TTC549 (cell line): ENCODE measurements at regions not wholly inside any gene's neighbourhood (a gene's known extent, or its start where the extent isn't known, plus 50 kb on each side); places are given as distances from the start of the nearest gene placed in this dataset.
"Not testable (repeated sequence)": the region's sequence is repeated elsewhere in the genome, so short reads cannot be mapped to it uniquely, and the experiment has no call there.

Experiments used
- FAIRE-seq: peaks from 2 replicates; lab custom pipeline; 2012; peaks lifted over from hg19 to GRCh38; lab: Jason Lieb, UNC

DNA sequence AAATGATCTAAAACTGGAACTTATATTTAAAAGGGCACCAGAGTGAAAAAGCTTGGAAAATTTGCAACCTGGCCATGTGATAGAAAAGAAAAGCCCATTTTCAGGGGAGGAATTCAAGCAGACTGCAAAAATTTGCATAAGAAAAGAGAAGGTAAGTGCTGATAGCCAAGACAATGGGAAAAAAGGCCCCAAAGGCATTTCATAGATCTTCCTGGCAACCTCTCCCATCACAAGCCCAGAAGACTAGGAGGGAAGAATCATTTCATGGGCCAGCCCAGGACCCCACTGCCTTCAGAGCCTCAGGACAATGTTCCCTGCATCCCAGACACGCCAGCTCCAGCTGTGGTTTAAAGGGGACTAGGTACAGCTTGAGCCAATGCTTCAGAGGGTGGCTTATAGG is 887.3 kb upstream of the DIAPH2 start:
- no peak for FAIRE-seq

DNA sequence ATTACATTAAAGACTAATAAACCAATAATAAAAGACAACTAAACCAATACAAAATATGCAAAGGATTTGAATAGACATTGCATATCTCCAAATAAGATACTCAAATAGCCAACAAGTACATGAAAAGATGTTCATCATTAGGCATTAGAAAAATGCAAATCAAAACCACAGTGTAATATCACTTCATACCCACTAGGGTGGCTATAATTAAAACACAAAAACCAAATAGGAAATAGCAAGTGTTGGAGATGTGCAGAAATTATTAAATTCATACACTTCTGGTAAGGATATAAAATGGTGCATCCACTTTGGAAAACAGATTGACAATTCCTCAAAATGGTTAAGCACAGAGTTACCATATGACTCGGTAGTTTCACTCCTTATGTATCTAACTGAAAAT is 860.8 kb upstream of the DIAPH2 start:
- no peak for FAIRE-seq

DNA sequence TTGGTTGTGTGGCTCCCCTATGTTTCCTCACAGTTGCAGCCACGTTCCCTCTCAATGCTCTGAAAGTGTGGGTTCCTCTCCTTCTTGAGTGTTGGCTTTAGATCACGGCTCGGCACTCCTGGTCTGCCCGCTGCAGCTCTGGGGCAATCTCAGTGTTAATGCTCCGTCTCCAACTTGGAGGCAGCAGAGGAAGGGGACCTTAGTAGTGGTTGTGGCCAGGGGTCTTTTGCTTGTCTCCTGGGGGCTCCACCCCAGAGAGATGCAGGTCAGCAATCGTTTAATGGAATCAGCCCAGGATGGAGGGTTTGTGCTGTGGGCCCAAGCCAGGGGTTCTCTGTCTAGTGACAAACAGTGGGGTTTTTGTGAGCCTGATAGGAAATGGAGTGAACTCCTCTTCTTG is 849.4 kb upstream of the DIAPH2 start:
- FAIRE-seq: no peak

DNA sequence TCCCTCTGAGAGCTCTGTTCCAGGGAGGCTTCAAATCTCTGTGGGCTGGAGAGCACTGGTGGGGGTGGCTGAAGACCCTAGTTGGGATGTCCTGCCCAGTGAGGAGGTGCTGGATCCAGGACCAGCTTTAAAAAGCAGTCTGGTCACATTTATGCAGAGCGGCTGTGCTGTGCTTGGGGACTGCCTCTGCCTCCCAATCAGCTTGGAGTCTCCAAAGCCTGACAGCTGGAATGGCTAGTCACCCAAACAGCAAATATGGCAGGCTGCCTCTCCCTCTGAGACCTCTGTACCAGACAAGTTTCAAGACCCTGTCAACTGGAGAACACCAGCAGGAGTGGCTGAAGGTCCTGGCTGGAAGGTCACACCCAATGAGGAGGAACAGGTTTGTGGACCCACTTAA is 848.1 kb upstream of the DIAPH2 start:
- FAIRE-seq: no peak

DNA sequence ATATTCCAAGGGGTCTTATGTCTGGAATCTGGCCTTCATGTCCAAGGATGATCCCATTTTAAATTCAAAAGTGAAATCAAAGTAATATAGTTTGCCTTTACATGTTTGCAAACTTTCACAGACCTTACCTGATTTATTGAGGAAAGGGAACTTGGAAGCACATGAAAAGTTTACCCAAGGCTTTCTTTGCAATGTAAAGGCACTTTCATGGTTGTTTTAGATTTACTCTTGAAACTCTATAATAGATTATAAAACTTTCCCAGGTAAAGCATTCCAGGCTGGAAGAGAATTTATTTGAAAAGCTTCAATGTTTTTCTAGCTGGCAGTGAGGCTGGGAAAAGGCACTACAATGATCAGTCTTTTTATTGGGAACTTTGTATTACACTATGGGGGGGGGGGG is 842.8 kb upstream of the DIAPH2 start:
- FAIRE-seq: no peak

DNA sequence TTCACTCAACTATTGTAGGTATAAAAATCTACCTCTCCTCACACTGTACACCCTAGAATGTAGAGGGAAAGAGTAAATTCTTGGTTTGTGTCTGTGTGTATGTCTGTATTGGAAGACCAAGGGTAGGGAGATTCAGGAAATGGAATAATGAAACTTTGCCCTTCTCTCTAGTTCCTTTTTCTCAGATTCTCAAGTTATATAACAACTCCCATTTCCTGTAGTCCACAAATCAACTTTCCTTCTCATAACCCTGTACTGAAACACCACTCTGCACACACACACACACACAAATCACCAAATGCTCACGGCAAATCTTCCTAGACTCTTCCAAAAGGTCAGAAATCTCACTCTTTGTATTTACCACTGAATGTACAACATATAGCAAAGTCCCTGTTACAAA is 824.5 kb upstream of the DIAPH2 start:
- FAIRE-seq: no peak

DNA sequence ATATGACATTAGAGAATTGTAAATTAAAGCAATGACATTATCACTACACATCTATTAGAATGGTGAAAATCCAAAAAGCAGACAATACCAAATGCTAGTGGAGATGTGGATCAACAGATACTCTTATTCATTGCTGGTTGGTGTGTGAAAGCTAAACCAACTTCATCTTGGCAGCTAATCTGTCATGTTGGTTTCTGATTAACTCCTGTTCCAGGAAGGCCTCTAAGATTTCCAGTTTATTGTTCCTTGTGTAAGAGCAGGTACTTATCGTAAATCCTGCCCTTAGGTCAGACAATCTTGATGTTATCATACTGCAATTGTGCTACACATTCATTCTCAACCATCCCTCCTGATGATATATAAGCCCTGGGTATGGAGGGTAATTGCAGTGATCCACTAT is 809.0 kb upstream of the DIAPH2 start:
- no peak for FAIRE-seq

DNA sequence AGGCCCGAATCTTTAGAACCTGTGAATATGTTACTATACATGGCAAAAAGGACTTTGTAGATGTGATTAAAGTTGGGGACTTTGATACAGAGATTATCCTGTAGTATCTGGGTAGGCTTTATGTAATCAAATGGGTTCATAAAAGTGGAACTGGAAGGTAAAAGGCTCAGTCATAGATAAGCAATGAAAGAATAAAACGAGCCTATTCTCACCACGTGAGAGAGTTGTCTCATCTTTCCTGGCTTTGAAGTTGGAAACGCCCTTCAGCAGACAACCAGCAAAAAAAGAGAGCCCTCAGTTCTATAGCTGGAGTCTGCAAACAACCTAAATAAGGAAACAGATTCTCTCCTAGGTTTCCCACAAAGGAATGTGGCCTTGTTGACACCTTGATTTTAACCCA is 805.8 kb upstream of the DIAPH2 start:
- FAIRE-seq: no peak

DNA sequence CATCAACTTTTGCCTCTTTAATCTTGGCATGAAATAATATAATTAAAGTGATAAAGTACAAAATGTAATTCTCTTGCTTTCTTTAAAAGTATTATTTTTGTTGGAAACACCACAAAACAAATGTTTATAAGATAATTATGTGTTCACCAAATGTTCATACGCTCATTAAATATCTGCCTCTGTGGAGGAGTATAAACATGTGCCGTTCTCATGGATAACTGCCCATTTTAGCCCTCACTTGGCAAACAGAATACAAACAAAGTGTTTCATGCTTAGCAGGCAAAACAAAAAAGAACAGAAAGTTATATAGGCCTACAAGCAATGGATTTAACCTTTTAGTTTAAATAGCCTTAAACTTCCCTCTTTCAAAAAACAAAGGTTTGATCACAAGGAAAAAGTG is 800.5 kb upstream of the DIAPH2 start:
- FAIRE-seq: no peak

DNA sequence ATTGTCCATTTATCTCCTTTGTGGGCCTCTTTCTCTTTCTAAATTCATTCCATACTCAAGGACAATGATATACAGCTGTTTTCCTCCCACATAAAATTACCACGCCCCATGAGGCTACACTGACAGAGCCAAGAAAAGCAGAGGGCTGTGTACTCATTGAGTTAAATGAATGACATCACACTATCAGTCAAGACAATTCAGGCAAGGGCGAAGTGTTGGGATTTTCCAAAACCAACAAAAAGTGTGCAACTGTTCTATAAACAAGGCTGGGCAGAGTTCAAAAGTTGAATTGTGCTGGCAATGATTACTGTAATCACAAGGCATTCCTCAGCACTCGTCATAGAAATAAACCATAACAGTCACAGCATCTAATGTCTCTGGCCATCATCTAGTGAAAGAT is 799.6 kb upstream of the DIAPH2 start:
- FAIRE-seq: no peak

DNA sequence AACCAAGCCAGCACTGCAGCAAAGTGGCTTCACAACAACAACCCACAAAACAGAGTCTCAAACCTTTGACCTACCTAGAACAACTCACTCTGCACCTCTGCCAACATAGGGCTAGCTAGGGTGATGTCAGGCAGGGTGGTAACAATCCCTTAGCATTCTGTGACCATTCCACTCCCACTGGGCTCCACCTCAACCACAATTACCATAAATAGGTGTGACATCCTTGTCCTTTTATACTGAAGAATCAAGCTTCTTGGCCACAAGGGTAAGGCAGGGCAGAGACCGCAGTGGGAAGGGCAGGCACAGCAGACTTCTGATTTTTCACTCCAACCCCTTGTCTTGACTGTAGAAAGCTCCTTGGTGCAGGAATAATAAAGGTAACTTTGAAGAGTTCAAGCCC is 795.4 kb upstream of the DIAPH2 start:
- FAIRE-seq: no peak

DNA sequence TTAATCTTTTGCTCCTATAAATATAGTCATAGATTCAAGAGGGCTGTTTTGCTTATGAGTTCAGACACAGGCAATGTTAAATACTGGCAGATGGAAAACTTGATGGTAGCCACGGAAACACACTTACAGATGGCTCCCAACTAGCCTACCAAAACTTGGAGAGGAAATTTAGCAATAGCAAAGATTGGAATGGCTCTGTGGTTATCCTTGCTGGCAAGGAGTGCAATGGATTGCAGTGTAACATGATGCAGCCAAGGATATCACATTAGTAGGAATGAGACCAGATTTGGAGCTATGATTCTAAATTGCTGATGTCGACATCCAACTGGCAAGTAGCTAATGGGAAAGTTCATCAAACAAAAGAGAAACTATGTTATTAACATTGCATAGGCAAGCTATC is 791.0 kb upstream of the DIAPH2 start:
- no peak for FAIRE-seq

DNA sequence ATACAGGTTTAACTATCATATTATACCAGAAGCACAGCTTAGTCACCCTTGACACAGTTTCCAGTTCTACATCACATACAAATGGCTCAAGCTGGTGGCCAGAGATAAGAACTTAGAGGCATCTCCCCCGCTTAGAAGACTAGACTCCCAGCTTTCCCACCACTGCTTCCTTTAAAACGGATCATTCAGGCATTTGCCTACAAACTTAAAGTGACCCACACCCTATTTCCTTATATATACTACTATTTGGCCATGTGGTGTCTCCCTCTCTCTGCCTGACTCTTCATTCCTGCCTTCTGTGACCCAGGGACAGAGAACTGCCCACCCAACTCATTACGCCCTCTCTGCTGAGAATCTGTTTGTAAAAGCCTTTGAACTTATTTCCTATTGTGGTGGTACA is 781.2 kb upstream of the DIAPH2 start:
- FAIRE-seq: no peak

DNA sequence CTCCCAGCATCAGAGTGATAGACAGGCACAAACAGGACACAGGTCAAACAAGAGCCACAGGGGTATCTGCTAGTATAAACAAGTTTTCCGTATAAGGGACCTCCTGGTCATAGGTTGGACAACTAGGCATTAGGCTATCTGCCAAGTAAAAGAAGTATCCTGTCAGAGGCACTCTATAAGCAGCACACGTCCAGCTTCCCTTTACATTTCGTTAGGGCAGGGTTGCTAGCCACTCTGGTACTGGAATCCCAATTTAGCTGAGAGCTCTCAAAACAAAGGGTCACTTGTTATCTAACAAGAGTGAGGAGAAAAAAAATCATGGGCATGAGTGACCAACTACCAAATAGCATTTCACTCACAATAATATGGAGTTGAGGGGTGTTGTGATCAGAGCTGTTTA is 780.7 kb upstream of the DIAPH2 start:
- FAIRE-seq: no peak

DNA sequence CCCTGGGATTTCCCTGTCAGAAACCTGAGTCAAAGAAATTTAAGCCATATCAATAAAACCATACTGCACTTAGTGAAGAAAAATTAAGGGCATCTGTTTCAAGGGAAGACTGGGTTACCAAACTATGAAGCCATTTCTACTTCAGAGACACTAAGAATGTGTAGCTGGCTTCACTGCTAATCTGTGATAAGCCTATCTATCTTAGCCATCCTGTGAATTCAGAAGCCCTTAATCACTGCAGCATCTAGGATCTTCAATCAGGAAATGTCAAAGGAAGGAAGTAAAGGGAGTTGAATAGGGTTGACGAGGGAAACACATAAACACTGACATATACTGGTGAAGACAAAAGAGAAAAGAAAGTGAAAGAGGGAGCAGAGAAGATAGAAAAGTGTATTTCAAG is 777.6 kb upstream of the DIAPH2 start:
- no peak for FAIRE-seq

DNA sequence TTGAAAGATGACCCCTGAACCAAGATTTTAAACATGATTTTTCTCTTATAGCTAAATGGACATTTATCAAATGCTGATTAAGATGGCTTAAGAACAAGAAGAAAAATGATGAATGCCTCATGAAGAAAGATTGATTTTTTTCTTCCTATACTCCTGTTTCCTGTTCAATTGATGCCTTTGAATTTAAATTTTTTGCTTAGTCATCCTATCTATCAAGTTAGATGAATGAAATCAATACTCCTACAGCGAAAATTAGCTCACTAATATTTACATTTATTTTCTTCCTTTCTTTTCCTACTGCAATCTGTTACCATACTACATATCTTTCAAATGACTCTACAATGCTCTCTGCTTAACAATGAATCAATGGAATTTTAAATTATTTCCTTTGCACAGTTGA is 773.6 kb upstream of the DIAPH2 start:
- no peak for FAIRE-seq

DNA sequence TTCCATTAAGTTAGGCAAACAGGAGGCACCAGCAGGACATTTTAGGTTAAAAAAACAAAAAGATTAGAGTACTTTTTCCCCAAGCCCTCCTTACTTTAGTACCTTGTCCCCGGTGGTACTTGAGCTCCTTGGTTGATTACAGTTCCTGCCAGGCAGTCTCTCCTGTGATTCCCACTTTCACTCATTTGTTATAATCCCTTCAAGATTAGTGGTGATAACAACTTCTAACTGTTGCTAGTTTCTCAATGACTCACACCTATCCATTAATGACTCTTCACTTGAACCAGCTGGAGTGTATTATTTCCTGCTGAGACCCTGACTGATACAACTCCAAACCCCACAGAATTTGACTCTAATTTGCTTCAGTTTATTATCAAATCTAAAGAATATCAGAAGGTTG is 765.0 kb upstream of the DIAPH2 start:
- FAIRE-seq: no peak

DNA sequence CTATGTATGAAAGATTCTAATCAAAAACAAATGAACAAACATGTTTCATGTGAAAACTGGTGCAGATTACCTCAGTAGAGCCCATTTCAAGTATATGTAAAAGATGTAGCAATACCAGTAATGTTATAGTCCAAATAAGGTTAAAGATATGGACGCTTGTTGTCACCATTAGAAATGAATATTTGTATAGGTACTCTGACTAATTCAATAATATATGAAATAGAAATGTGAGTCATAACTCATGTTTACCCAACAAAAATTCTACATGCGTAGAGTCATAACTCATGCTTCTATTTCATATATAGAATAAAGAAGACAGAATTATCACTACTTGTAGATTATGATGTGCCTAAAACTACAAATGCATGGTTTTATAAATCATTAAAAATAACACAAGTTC is 739.1 kb upstream of the DIAPH2 start:
- no peak for FAIRE-seq

DNA sequence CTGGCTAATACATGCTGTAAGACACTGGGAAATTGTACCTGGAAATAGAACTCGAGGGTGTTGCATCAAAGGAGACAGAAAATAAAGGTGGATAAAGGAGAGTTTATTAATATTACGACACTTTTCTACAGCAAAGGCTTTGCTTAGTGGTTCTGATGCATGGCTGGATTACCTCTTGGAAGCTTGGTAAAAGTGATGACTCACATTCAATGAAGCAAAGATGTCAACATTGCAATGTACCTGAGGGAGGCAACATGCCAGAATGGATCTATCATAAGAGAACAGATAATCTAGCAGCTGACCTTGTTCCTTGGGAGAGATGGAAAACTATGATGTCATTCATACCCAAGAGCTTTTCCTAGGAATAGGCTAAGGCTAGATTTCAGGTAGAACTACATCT is 735.1 kb upstream of the DIAPH2 start:
- FAIRE-seq: no peak

DNA sequence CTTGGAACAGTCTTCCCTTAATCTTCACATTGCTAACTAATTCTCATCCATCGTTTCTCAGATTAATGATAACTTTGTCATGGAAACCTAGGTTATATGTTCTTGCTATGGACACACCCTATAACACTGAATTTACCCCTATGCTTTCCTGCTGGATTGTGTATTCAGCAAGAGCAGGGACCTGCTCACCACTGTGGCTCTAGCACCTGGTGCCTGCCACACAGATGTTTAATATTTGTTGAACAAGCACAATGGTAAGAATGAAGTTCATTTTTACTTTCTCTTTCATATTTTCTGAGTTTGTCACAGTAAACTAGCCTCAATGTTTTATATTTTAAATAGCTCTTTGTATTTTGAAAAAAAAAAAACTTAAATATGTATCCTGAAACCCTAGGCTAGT is 734.0 kb upstream of the DIAPH2 start:
- no peak for FAIRE-seq

DNA sequence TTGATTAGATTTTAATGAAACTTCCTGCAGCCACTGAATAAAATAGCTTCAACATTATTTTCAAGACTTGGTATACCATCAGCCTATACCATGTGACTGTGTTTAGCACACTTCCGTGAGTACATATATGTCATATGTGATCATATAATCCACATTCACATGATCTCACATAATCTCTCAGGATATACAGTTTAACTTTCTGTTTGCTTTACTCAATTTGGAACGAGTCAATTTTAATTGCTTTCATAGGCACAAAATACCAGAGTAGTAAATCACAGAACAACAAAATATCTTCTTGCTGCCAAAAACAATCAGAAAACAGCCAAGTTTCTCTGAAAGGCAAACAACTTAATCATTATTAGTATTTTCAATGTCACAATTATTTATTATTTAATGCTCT is 731.1 kb upstream of the DIAPH2 start:
- FAIRE-seq: no peak

DNA sequence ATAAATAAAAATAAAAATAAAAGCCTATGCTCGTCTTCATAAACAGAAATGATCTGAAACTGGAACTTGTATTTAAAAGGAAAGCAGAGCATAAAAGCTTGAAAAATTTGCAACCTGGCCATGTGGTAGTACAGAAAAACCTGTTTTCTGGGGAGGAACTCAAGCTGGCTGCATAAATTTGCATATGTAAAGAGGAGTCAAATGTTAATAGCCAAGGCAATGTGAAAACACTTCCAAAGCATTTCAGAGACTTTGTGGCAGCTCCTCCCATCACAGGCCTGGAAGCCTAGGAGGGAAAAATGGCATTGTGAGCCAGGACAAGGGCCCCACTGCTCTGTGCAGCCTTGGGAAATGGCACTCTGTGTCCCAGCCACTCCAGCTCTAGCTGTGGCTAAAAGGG is 727.9 kb upstream of the DIAPH2 start:
- FAIRE-seq: no peak

DNA sequence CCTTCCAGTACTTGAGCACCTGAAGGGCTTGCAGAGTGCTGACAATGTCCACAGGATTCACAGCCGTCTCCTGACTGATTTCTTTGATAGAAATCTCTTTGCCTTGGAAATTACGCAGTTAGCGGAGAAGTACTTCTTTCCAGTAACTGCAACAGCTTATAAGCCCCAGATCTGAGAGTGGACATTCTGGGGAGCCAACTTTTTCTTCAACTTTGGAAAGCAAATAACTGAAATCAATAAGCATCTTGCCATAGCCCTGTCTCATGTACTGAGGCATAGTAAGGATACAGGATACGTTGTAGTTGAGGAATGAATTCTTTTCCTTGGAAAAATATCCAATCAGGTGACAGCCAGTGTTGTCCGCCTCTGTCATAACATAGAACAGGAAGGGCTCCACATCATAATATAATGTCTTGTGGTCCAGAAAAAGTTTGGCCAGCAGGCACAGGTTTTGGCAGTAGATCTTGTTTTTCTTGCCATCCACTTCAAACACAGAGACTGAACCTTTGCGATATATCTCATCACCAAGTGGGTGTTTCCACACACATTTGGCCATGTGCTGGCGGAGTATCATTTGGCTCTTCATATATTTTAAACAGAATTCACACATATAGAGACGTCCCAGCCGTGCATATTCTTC is 711.1 kb upstream of the DIAPH2 start:
- FAIRE-seq: not testable (repeated sequence)

DNA sequence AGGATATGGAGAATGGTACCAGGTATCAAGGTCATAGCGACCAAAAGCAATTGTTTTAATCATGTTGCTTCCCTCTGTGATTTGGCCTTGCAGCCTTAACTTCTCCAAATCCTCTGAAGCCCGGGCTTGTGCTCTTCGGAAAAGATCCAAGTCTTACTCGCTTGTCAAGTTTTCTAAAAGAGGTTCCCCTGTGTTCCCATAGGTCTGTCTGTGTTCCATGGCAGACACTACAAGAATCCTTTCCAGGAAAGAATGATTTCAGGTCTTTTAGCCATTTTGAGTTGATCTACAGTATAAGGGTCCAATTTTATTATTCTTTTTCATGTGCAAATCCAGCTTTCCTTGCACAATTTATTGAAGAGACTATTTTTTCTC is 710.6 kb upstream of the DIAPH2 start:
- FAIRE-seq: no peak

DNA sequence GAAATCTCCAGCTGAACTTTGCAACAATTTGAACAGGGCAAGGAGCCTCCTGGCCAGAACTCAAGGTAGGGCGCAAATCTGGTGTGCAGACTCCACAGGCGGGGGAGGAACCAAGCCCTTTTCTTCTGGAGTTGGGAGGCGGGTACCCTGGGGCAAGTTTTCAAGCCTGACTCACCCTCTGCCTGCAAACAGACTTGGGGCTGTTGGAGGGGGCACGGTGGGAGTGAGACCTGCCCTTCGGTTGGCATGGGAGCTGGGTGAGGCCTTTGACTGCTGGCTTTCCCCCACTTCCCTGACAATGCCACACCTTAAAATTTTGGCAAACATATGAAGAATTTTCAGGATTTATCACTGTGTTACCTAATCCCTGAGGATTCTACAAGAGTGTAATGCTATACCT is 709.8 kb upstream of the DIAPH2 start:
- no peak for FAIRE-seq
